SK-N-SH (cell line): ENCODE measurements at regions not wholly inside any gene's neighbourhood (a gene's known extent, or its start where the extent isn't known, plus 50 kb on each side); places are given as distances from the start of the nearest gene placed in this dataset.

Experiments used
- TAF1 ChIP-seq: IDR thresholded peaks from 2 replicates; pipeline ENCODE4 v1.6.1; 2012; ENCODE audit warnings: low read depth, mild to moderate bottlenecking, low read length, moderate library complexity, borderline replicate concordance
- TF ChIP-seq, protein P1 (sequence below): fragments of 200-600 bp; sonication (generic); IDR thresholded peaks from 2 replicates; pipeline ENCODE4 v1.6.1; 2017; ENCODE audit warnings: antibody characterized with exemption, mild to moderate bottlenecking, moderate library complexity

DNA sequence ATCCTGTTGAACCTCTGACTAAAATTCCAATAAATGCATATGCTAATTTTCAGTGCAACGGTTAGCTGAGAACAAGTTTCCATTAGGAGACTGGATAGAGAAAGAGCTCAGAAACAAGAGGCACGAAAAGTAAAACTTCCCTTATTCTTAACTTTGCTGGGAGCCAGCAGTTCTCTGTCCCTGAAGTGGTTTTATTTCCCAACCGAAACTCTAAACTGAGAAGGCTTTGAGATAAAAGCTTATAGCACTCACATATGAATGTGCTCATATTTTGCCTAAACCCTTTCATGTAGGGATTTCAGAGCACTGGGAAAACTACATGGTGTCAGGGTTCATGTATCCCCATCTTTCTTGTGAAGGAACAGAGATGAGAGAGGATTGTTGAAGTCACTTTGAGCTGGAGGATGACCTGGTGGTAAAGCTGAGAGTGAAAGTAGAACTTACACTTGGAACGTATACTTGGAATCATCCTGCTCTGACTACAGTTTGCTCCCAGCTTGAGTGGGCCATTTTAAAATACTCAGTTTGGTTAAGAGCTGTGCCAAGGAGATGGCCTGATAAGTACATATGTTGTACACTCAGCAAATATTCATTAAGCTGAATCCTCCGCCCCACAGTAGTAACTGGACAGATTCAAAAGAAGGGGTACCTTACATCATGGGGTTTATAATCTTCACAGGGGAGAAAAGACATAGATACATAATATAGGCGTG, 324.2 kb upstream of the CNR1 start:
- TF ChIP-seq, protein P1, sequence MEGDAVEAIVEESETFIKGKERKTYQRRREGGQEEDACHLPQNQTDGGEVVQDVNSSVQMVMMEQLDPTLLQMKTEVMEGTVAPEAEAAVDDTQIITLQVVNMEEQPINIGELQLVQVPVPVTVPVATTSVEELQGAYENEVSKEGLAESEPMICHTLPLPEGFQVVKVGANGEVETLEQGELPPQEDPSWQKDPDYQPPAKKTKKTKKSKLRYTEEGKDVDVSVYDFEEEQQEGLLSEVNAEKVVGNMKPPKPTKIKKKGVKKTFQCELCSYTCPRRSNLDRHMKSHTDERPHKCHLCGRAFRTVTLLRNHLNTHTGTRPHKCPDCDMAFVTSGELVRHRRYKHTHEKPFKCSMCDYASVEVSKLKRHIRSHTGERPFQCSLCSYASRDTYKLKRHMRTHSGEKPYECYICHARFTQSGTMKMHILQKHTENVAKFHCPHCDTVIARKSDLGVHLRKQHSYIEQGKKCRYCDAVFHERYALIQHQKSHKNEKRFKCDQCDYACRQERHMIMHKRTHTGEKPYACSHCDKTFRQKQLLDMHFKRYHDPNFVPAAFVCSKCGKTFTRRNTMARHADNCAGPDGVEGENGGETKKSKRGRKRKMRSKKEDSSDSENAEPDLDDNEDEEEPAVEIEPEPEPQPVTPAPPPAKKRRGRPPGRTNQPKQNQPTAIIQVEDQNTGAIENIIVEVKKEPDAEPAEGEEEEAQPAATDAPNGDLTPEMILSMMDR, result no peak
- TF ChIP-seq TAF1, result no peak
